GM21381 (cell line): ENCODE measurements at regions not wholly inside any gene's neighbourhood (a gene's known extent, or its start where the extent isn't known, plus 50 kb on each side); places are given as distances from the start of the nearest gene placed in this dataset.
"Not testable (repeated sequence)": the region's sequence is repeated elsewhere in the genome, so short reads cannot be mapped to it uniquely, and the experiment has no call there.

Experiments used
- ATAC-seq: cut with Tn5 transposase; IDR thresholded peaks from one replicate; pipeline ENCODE4 v1.9.1; 2021; ENCODE audit warnings: mild to moderate bottlenecking, moderate library complexity; ENCODE audit not compliant: unreplicated experiment

DNA sequence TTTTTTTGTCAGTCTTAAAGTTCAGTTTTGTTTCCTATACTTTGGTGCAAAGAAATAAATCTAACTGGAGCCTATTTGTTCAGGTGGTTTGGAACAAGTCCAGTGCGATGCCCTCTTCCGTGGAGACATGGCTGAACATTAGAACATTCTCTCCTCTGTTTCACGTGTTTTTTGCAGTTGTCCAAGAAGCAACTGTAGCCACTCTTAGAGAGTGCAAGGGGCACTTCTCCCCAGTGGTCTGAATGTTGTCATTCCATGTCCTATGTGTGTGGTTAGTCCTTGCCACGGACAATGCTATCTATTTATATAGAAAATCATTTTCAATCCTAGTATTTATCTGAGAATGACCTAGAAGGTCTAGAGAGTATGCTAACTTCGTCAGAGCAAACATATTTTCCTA, 1232.5 kb upstream of the SEL1L start:
- ATAC-seq = no peak

- no peak for ATAC-seq
Measured at GRCh38 chr14:82766996-82767395, 1233.3 kb upstream of the SEL1L start.

GRCh38 chr14:82776958-82777357, 1243.3 kb upstream of the SEL1L start:
- no peak for ATAC-seq

GRCh38 chr14:82778008-82778590, 1244.4 kb upstream of the SEL1L start:
- no peak for ATAC-seq

DNA sequence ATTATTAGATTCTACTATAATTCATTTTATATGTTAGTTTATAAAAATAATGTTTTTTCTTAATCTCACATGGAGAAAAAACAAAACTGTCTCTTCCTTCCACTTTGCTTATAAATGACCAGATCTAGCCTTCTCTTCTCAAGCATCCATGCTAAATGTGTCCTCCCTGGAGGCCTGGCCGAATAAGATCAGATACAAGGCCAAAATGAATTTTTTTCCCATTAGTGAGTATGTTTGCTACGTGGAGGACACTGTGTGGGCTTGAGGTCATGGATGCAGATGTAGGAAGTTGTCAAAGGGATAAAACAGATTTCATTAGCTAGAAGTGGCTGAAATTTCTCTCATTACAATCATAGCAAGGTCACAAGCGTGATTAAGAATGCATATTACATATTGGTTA, 1244.9 kb upstream of the SEL1L start:
- no peak for ATAC-seq

DNA sequence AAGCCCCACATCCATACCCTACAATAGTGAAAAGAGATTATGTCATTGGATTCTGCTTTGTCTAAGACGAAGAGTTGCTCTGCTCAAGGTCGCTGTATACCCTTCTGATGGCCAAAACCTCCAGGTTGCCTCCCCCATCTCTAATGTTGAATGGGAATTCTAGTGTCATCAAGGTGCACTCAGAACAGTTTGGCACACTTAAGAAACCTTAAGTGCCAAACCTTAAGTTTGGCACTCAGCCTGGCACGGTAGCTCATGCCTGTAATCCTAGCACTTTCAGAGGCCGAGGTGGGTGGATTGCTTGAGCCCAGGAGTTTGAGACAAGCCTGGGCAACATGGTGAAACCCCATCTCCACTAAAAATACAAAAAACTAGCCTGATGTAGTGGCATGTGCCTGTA, 1245.6 kb upstream of the SEL1L start:
- ATAC-seq = no peak

GRCh38 chr14:82785756-82786482, 1252.3 kb upstream of the SEL1L start:
- no peak for ATAC-seq

DNA sequence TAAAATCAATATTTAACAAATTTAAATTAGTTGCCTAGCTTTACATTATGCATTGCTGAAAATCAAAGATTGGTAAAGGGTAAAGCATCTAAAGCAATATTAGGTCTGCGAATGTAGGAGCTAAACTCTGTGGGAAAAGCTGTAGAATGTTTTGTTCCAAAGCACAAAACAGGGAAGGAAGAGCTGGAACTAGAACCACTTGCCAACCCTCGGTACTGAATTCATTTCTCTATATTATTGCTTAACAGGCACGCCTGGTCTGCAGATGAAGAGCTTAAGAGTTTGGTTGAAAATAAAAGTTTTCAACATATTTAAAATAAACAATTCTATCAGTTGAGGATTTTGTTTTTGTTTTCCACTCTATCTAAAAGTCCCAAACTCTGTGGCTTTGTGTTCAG, 1252.8 kb upstream of the SEL1L start:
- ATAC-seq = no peak

DNA sequence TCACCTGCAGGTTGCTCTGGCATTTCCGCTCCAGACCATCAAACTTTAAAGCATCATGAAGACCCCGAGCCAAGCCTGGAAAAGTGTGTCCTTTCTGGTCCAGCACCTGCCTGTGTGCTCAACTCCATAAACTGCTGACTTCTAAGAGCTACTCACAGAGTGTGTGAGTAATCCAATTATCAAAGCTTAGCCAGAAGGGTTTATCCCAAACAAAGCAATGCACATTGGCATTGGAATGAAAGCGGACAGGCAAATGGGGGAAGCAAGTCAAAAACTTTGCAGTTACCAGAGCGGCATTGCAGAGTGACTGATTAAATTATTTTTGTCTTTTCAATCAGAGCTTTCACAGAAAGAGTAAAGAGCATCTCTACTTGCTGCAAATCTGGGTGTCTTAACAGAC, 1262.4 kb upstream of the SEL1L start:
- no peak for ATAC-seq

GRCh38 chr14:82798276-82798675, 1264.6 kb upstream of the SEL1L start:
- no peak for ATAC-seq

- no peak for ATAC-seq
Measured at GRCh38 chr14:82805892-82806825, 1272.5 kb upstream of the SEL1L start.

GRCh38 chr14:82811246-82811645, 1277.6 kb upstream of the SEL1L start:
- no peak for ATAC-seq

DNA sequence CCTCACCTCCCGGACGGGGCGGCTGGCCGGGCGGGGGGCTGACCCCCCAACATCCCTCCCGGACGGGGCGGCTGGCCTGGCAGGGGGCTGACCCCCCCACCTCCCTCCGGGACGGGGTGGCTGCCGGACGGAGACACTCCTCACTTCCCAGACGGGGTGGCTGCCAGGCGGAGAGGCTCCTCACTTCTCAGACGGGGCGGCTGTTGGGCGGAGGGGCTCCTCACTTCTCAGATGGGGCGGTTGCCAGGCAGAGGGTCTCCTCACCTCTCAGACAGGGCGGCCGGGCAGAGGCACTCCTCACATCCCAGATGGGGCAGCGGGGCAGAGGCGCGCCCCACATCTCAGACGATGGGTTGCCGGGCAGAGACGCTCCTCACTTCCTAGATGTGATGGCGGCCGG, 1280.7 kb upstream of the SEL1L start:
- ATAC-seq = not testable (repeated sequence)

GRCh38 chr14:82830596-82830995, 1296.9 kb upstream of the SEL1L start:
- ATAC-seq = no peak

DNA sequence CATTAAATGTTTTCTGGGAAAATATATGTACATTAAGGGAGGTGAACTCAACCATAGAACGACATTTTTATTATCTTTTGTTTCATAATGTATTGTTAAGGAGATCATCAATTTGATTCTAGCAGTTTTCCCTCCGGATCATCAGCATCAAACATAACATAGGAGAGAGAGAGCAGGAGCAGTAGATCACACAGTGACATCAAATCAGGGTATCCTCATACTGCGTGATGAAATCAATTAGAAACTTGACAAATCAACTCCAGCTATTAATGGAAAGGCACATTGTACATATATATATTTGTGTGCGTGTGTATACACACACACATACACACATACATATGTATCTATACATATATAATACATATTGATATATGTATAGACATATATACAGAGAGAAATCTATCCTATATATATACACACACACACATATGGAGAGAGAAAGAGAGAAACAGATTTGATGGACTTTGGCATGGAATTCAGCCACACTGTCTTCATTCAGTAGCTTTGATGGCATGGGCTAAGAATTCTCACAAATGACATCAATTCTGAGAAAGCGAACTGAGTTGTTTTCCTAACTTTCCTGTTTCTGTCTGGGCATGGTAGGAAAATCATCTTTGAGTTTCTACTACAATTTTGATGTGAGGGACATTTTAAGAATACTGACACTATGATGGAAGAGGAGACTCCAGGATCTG, 1302.8 kb upstream of the SEL1L start:
- no peak for ATAC-seq

DNA sequence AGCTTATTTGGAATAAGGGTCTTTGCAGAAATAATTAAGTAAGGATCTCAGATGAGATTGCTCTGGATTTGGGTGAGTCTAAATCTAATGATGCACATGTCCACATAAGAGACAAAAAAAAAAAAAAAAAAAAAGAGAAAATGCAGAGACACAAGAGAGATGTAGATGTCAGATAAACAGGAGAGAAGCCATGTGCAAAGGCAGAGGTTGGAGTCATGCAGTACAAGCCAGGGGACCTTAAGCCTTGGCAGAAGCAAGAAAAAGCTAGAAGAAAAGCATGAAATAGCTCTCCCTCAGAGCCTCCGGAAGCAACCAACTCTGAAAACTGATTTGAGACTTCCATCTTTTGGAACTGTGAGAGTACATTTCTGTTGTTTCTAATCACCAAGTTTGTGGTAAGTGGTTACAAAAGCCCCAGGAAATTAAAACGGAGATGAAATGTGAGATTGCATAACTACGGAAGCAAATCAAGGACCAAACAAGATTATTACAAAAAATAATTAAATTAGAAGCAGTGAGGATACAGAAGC, 1304.0 kb upstream of the SEL1L start:
- ATAC-seq = no peak

DNA sequence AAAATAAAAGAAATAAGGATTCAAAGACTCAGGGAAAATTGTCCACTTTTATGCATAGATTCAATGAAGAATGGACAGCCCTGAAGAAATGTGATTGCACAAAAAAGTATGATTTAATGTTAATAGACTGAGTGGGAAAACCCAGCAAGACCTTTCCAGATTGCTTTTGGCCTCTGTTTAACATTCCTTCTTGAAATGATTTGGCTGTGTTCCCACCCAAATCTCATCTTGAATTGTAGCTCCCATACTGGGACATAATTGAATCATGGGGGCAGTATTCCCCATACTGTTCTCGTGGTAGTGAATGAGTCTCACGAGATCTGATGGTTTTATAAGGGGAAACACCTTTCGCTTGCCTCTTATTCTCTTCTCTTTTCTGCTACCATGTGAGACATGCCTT, 1316.9 kb upstream of the SEL1L start:
- ATAC-seq = no peak

- no peak for ATAC-seq
Measured at GRCh38 chr14:82854131-82854530, 1320.5 kb upstream of the SEL1L start.

- no peak for ATAC-seq
Measured at GRCh38 chr14:82854901-82855300, 1321.2 kb upstream of the SEL1L start.

DNA sequence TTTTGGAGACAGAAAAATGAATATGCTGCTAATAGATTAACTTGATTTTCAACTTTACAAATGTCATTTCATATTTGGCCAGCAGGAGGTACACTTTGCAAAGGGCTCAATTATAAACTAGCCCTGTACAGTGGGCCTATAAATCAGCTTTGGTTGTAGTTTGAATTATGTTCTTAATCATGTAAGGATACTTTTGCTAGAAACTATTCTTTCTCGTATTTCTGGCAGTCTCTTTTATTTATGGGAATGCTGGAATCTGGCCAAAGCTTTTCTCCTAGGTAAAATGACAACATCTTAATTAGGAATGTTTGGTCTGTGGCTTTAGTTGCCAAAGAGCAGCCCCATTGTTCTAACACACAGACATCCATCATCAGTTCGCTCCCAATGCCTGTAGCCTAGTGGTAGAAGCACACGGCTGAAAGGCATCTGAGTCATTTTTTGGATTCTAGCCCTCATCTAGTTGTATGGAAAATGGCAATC, 1322.3 kb upstream of the SEL1L start:
- ATAC-seq = no peak

DNA sequence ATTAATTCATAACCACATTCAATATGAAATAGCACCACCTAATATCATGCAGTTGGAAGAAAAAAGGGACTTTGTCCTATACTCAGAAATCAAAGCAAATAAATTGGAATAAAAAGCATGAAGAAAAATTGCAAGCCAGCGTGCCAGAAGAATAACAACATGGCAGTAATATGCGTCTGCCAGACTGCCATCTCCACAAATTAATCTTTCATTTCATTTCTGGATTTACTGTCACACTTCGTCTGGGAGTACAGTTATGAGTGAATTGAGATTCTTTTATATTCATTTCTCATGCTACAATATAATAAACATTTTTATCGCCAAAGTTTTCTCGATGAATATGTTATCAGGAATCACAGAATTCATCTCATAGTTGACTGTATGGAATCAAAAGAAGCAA, 1327.7 kb upstream of the SEL1L start:
- ATAC-seq = no peak
